Neural progenitor cell (in vitro differentiated cells): ENCODE measurements at regions not wholly inside any gene's neighbourhood (a gene's known extent, or its start where the extent isn't known, plus 50 kb on each side); places are given as distances from the start of the nearest gene placed in this dataset.

Source experiments
- DNase-seq: peaks from one replicate; pipeline ENCODE4 v3.0.0-alpha.2; 2016; ENCODE audit warnings: low spot score
- H2AFZ ChIP-seq: fragments of 200-600 bp; sonication (generic); replicated peaks from 2 replicates; pipeline ENCODE4 v1.6.1; 2016; ENCODE audit warnings: antibody characterized with exemption
- H3F3A ChIP-seq: fragments of 200-600 bp; sonication (generic); 2 replicates; pipeline ENCODE4 v1.6.1; 2016; ENCODE audit warnings: antibody characterized with exemption, low read depth
- H3K27ac ChIP-seq: fragments of 200-600 bp; sonication (generic); 2 replicates; pipeline ENCODE4 v1.5.1; 2016; ENCODE audit warnings: mild to moderate bottlenecking
- H3K27me3 ChIP-seq: fragments of 200-600 bp; sonication (generic); 2 replicates; pipeline ENCODE4 v1.6.1; 2016; ENCODE audit warnings: mild to moderate bottlenecking, moderate library complexity
- H3K36me3 ChIP-seq: fragments of 200-600 bp; sonication (generic); 2 replicates; pipeline ENCODE4 v1.5.1; 2016
- H3K4me1 ChIP-seq: fragments of 200-600 bp; sonication (generic); 2 replicates; pipeline ENCODE4 v1.6.1; 2016; ENCODE audit warnings: mixed run types
- H3K4me2 ChIP-seq: fragments of 200-600 bp; sonication (generic); 2 replicates; pipeline ENCODE4 v1.6.1; 2016
- H3K4me3 ChIP-seq: fragments of 200-600 bp; sonication (generic); 2 replicates; pipeline ENCODE4 v1.5.1; 2016
- H3K79me2 ChIP-seq: fragments of 200-600 bp; sonication (generic); 2 replicates; pipeline ENCODE4 v1.6.1; 2016; ENCODE audit warnings: low read depth
- H3K9ac ChIP-seq: fragments of 200-600 bp; sonication (generic); 2 replicates; pipeline ENCODE4 v1.6.1; 2016
- H3K9me3 ChIP-seq: fragments of 200-600 bp; sonication (generic); 2 replicates; pipeline ENCODE4 v1.5.1; 2016; ENCODE audit warnings: low read depth
- H4K20me1 ChIP-seq: fragments of 200-600 bp; sonication (generic); 2 replicates; pipeline ENCODE4 v1.6.1; 2016; ENCODE audit warnings: low read depth
- H3K27ac Mint-ChIP-seq: 3 replicates; pipeline ENCODE4 v1.8.0; 2021; ENCODE audit warnings: mixed read lengths
- H3K27me3 Mint-ChIP-seq: 2 replicates; pipeline ENCODE4 v1.8.0; 2022; ENCODE audit warnings: low read depth, mild to moderate bottlenecking, inconsistent platforms, moderate library complexity, mixed read lengths; ENCODE audit not compliant: insufficient read depth
- H3K36me3 Mint-ChIP-seq: 3 replicates; pipeline ENCODE4 v1.8.0; 2021; ENCODE audit warnings: mixed read lengths
- H3K4me1 Mint-ChIP-seq: 3 replicates; pipeline ENCODE4 v1.8.0; 2021; ENCODE audit warnings: mixed read lengths
- H3K4me3 Mint-ChIP-seq: 3 replicates; pipeline ENCODE4 v1.8.0; 2021; ENCODE audit warnings: mild to moderate bottlenecking, moderate library complexity, mixed read lengths
- H3K9me3 Mint-ChIP-seq: 3 replicates; pipeline ENCODE4 v1.8.0; 2020; ENCODE audit warnings: mixed read lengths
- EZH2 ChIP-seq: fragments of 200-600 bp; sonication (generic); IDR thresholded peaks from 2 replicates; pipeline ENCODE4 v1.6.1; 2017; ENCODE audit warnings: antibody characterized with exemption, mild to moderate bottlenecking, moderate library complexity
- EZH2phosphoT487 ChIP-seq: fragments of 200-600 bp; sonication (generic); IDR thresholded peaks from 2 replicates; pipeline ENCODE4 v1.6.1; 2017; ENCODE audit warnings: antibody characterized with exemption
- TF ChIP-seq, protein P1 (sequence below): fragments of 200-600 bp; sonication (generic); IDR thresholded peaks from 2 replicates; pipeline ENCODE4 v1.5.1; 2017; ENCODE audit warnings: antibody characterized with exemption, mild to moderate bottlenecking

- H3K4me1 ChIP-seq: no peaks in the 10 kb centered on the region
- no peak overlapping the region for H3K4me3 ChIP-seq
- H3K9me3 ChIP-seq: no peaks in the 10 kb centered on the region
- no peaks in the 10 kb centered on the region for H3K27me3 ChIP-seq
- no peak overlapping the region for H3K9ac ChIP-seq
- no peaks in the 10 kb centered on the region for H4K20me1 ChIP-seq
- Mint-ChIP-seq H3K36me3 (no peaks in the 10 kb centered on the region), H3K27ac (no peak overlapping the region), H3K27me3 (no peaks in the 10 kb centered on the region), H3K4me1 (no peaks in the 10 kb centered on the region), H3K4me3 (no peak overlapping the region), H3K9me3 (no peaks in the 10 kb centered on the region)
- H3K27ac ChIP-seq: no peak overlapping the region
- H2AFZ ChIP-seq: no peak overlapping the region
- no peaks in the 10 kb centered on the region for H3K79me2 ChIP-seq
- no peaks in the 10 kb centered on the region for H3F3A ChIP-seq
- no peaks in the 10 kb centered on the region for H3K36me3 ChIP-seq
- DNase-seq: no peak
- H3K4me2 ChIP-seq: no peak overlapping the region
- TF ChIP-seq, protein P1, sequence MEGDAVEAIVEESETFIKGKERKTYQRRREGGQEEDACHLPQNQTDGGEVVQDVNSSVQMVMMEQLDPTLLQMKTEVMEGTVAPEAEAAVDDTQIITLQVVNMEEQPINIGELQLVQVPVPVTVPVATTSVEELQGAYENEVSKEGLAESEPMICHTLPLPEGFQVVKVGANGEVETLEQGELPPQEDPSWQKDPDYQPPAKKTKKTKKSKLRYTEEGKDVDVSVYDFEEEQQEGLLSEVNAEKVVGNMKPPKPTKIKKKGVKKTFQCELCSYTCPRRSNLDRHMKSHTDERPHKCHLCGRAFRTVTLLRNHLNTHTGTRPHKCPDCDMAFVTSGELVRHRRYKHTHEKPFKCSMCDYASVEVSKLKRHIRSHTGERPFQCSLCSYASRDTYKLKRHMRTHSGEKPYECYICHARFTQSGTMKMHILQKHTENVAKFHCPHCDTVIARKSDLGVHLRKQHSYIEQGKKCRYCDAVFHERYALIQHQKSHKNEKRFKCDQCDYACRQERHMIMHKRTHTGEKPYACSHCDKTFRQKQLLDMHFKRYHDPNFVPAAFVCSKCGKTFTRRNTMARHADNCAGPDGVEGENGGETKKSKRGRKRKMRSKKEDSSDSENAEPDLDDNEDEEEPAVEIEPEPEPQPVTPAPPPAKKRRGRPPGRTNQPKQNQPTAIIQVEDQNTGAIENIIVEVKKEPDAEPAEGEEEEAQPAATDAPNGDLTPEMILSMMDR: no peak
- no peak for TF ChIP-seq EZH2phosphoT487
- no peak for TF ChIP-seq EZH2
Measured at GRCh38 chr20:24129641-24130040, 141.1 kb upstream of the GGTLC1 start.

DNA sequence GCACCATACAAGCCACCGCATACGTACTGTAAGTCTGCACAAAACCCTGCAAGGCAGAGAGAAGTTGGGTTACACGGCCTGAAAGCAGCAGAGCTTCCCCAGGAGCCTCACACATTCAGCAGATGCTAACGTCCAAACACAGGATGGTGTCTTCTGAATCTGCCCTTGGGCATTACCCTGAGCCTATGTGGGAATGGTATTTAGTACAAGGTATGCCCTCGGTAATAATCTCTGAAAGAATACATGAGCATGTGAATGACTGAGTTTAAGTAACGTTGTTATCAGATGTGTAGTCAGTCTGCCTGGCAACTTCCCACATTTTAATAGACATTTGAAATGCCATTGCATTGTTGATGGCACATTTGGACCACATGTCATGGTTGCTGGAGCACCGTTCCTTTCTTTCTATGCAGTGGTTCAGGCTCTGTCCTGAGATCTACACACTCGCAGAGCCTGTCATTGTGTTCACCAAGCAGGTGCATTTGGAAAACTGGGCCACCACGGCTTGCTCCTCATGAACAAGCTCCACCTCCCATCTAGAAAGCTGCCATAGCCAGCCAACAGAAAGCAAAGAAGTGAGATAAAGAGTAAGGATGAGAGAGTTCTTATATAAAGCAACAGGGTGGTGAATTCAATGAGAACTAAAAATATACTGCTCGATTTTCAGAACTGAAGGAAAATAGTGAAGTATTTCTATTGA, 136.5 kb upstream of the GGTLC1 start:
- Histone ChIP-seq H3K4me2 (no peak overlapping the region), H3F3A (no peaks in the 10 kb centered on the region), H3K4me3 (no peak overlapping the region), H3K79me2 (no peaks in the 10 kb centered on the region), H3K27me3 (no peaks in the 10 kb centered on the region), H3K9ac (no peak overlapping the region), H3K9me3 (no peaks in the 10 kb centered on the region), H3K4me1 (no peaks in the 10 kb centered on the region), H4K20me1 (no peaks in the 10 kb centered on the region), H3K27ac (no peak overlapping the region), H3K36me3 (no peaks in the 10 kb centered on the region), H2AFZ (no peak overlapping the region)
- no peaks in the 10 kb centered on the region for H3K27me3 Mint-ChIP-seq
- no peak overlapping the region for H3K4me3 Mint-ChIP-seq
- DNase-seq: no peak
- H3K9me3 Mint-ChIP-seq: no peaks in the 10 kb centered on the region
- H3K27ac Mint-ChIP-seq: no peak overlapping the region
- no peaks in the 10 kb centered on the region for H3K36me3 Mint-ChIP-seq
- TF ChIP-seq EZH2 (no peak), EZH2phosphoT487 (no peak)
- TF ChIP-seq, protein P1: no peak
- H3K4me1 Mint-ChIP-seq: peaks cover 2% of the 10 kb centered on the region

GRCh38 chr20:24124003-24124402, 135.4 kb upstream of the GGTLC1 start:
- Histone ChIP-seq H4K20me1 (no peaks in the 10 kb centered on the region), H3K9me3 (no peaks in the 10 kb centered on the region), H3K4me1 (no peaks in the 10 kb centered on the region), H3F3A (no peaks in the 10 kb centered on the region), H2AFZ (no peak overlapping the region), H3K9ac (no peak overlapping the region), H3K36me3 (no peaks in the 10 kb centered on the region), H3K4me2 (no peak overlapping the region), H3K27me3 (no peaks in the 10 kb centered on the region), H3K4me3 (no peak overlapping the region), H3K27ac (no peak overlapping the region), H3K79me2 (no peaks in the 10 kb centered on the region)
- no peak for TF ChIP-seq EZH2phosphoT487
- Mint-ChIP-seq H3K27me3 (peaks cover 3% of the 10 kb centered on the region), H3K4me3 (no peak overlapping the region), H3K36me3 (no peaks in the 10 kb centered on the region), H3K4me1 (peaks cover 2% of the 10 kb centered on the region), H3K27ac (no peak overlapping the region), H3K9me3 (no peaks in the 10 kb centered on the region)
- no peak for DNase-seq

GRCh38 chr20:24118441-24119175, 130.0 kb upstream of the GGTLC1 start:
- Mint-ChIP-seq H3K27ac (no peak overlapping the region), H3K4me3 (no peak overlapping the region), H3K36me3 (no peaks in the 10 kb centered on the region)

More at GRCh38 chr20:24118441-24119175, 130.0 kb upstream of the GGTLC1 start:
- Histone ChIP-seq H4K20me1 (no peaks in the 10 kb centered on the region), H3K4me3 (no peak overlapping the region), H3K79me2 (no peaks in the 10 kb centered on the region), H3K27ac (no peak overlapping the region), H3K4me2 (no peak overlapping the region), H3K4me1 (peaks cover 6% of the 10 kb centered on the region), H3K27me3 (no peaks in the 10 kb centered on the region), H2AFZ (no peak overlapping the region), H3K36me3 (no peaks in the 10 kb centered on the region), H3F3A (no peaks in the 10 kb centered on the region), H3K9me3 (no peaks in the 10 kb centered on the region), H3K9ac (no peak overlapping the region)
- Mint-ChIP-seq H3K4me1 (peaks cover 27% of the 10 kb centered on the region), H3K27me3 (peaks cover 10% of the 10 kb centered on the region), H3K9me3 (no peaks in the 10 kb centered on the region)
- DNase-seq: no peak
- TF ChIP-seq EZH2: no peak
- no peak for TF ChIP-seq EZH2phosphoT487
- TF ChIP-seq, protein P1: no peak
